ENCODE measurements at regions not wholly inside any gene's neighbourhood (a gene's known extent, or its start where the extent isn't known, plus 50 kb on each side); places are given as distances from the start of the nearest gene placed in this dataset.

DNA sequence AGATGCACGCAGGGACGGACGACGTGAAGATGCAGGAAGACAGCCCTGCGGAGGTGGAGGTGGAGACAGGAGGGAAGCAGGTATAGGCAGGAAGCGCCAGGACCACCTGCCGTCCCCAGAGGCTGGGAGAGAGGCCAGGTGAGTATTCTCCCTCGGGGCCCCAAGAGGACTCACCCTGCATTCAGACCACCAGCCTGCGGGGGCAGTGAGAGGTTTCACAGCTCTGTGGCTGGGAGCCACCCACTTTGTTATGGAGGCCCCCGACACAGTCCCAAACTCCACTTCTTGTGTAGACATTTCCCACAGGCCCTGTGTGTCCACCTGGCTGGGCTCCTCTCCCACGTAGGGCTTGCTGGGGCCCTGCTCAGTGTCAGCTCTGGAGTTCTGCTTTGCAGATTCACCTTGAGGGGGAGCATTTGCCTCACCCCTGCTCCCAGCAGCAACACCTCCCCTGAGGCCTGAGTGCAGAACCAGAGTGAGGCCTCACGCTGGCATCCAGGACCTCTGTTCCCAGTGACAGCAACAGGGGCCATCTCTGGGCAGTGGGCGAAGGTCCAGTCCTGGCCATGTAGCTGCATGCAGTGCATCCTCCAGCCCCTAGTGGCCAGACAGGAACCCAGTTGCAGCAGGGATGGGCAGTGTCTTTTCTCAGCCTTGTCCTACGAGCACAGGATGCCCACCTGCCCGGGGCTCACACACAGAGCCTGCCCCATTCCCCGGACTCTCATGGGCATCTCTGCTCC is 119.4 kb upstream of the IQSEC1 start:
- peak; percentile 39; the same call in 1 of the 2 replicates for TF ChIP-seq CTCF (IDR thresholded peaks at IDR 0.05; ENCODE audit: borderline replicate concordance, insufficient read depth, low read depth, low read length)
- H3K4me3 ChIP-seq (ENCODE audit: low read depth, low read length), result no peak overlapping the region

DNA sequence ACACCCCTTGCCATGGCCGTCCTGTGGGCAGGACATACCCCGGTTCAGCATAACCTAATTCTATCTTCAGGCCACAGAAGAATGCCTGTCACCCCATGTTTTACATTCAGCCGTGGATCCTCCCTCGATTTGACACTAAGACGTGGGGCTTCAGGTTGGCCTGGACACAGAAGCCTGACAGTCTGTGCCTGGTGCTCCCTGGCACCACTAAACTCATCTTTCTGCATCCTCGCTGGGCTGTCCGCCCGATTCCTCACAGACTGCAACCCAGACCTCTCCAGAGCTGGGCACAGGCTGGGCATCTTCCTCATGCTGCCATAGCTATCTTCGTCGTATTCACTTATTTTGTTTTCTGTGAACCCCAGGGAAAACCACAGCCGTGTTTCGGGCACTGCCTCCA is 117.8 kb upstream of the IQSEC1 start:
- TF ChIP-seq CTCF (IDR thresholded peaks at IDR 0.05; ENCODE audit: borderline replicate concordance, insufficient read depth, low read depth, low read length), result no peak
- no peak overlapping the region for H3K4me3 ChIP-seq (ENCODE audit: low read depth, low read length)

GRCh38 chr3:13190378-13190765 is 117.1 kb upstream of the IQSEC1 start:
- H3K4me3 ChIP-seq (ENCODE audit: low read depth, low read length), result no peak overlapping the region
- no peak for TF ChIP-seq CTCF (IDR thresholded peaks at IDR 0.05; ENCODE audit: borderline replicate concordance, insufficient read depth, low read depth, low read length)

GRCh38 chr3:13189639-13190377 is 116.6 kb upstream of the IQSEC1 start:
- TF ChIP-seq CTCF (IDR thresholded peaks at IDR 0.05; ENCODE audit: borderline replicate concordance, insufficient read depth, low read depth, low read length), result no peak
- H3K4me3 ChIP-seq (ENCODE audit: low read depth, low read length), result no peak overlapping the region

DNA sequence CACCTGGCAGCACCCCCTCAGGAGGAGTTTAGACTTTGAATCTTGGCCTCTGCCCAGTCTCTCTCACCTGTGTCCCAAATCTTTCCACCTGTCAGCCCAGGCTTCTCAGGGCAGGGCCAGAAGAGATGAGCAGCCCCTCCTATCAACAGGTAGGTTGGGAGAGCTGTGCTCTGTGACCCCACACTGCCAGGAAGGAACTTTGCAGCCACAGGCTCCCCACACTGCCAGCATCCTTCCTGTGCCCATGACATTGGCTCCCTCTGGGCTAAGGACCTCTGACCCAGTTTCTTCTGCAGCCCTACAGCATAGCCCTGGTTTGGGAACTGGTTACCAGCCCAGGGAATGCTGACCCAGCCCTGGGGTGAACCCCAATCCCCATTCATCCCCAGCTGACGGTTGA is 115.7 kb upstream of the IQSEC1 start:
- H3K4me3 ChIP-seq (ENCODE audit: low read depth, low read length), result no peak overlapping the region
- no peak for TF ChIP-seq CTCF (IDR thresholded peaks at IDR 0.05; ENCODE audit: borderline replicate concordance, insufficient read depth, low read depth, low read length)

- H3K4me3 ChIP-seq (ENCODE audit: low read depth, low read length), result no peak overlapping the region
- TF ChIP-seq CTCF (IDR thresholded peaks at IDR 0.05; ENCODE audit: borderline replicate concordance, insufficient read depth, low read depth, low read length), result no peak
Measured at GRCh38 chr3:13188181-13188779, 115.1 kb upstream of the IQSEC1 start.
